Activated CD4-positive, alpha-beta T cell treated with anti-CD3 and anti-CD28 coated beads, Interleukin-10, Interleukin-2, amounts not matched to agents 100 ng/mL and 50 ng/mL, durations not matched to agents 16 hours and 8 hours (primary cell): ENCODE measurements at regions not wholly inside any gene's neighbourhood (a gene's known extent, or its start where the extent isn't known, plus 50 kb on each side); places are given as distances from the start of the nearest gene placed in this dataset.

Experiments used
- DNase-seq: peaks from one replicate; pipeline ENCODE4 v3.0.0-alpha.2; 2020

DNA sequence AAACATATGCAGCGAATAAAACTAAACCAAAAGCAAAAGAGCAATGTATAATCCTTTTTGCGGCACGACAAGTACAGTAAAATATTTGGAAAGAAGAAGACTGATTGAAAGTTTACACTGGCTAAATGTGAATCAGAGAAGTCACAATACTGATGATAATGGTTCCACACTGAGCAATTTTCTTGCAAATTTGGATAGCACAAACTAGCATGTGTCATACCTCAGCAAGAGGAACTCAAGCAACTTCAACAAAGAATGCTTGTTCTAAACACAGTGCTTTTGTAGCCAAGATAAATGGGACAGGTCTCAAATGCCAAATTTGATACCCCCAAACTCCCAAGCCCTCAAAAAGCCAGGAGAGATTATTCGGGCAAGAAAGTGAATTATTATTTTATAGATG is 839.1 kb downstream of the GALC start:
- no peak for DNase-seq

DNA sequence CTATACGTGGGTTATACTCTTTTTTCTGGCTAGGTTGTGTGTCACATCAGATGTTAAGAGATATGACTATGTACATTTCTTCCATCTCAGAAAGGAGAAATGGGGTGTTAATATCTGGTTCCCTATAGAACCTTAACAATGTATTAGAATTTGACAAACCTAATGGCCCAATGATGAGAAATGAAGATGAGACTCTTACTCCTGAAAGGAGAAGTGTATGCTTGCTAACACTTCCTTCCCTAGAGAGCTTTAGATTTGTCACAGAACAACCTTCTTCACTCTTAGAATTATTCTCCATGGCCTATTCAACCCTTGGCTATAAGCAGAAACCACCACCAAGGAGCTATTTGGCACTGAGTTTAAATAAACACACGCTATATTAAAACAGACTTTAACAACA is 839.6 kb downstream of the GALC start:
- DNase-seq: no peak

- DNase-seq: no peak
Observed at GRCh38 chr14:87152693-87153092, 840.3 kb downstream of the GALC start.

GRCh38 chr14:87149583-87150354 is 843.2 kb downstream of the GALC start:
- no peak for DNase-seq

DNA sequence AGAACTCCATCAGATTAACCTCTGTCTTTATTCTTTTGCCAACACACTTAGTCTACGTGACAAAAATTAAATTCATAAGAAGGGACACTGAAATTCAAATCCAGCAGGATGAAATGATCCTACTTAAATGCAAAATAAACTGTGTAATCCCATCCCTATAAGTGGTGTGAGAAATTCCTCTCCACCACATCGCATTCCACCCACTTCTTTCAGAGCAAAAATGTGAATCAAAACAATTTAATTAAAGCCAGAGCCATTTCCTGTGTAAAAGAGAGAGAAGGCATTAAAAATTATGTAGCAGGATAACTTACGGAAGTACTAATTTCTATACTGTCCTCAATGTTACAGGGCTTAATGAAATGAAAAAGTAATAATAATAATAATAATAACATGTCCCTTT is 844.3 kb downstream of the GALC start:
- no peak for DNase-seq

DNA sequence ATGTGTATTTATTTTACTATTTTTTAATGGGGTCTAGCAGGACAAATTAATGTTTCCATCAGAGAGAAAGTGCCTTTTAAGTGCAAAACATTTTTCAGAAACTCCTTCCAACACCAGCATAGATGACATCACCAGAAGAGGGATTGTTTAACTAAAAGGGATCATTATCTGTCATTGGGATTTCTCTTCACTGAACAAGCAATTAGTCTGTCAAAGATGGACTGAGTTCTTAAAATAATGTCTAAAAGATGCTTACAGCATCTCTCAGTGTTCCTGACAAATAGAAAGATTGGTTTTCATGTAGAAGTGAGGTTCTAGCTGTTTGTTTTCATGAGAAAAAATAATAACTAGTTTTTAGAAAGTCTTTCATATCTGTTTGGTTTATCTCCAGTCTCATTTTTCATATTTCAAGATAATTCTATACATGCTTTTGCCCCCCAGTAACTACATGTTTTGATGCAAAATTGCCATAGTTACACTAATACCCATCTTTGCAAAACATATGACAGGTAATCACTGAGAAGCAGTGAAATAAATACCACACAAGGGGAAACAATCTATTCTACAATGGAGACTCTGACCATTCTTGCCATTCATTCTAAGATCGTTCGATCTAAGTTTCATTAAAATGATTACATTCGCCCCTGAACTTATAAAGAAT is 850.3 kb downstream of the GALC start:
- no peak for DNase-seq

- DNase-seq: no peak
Observed at GRCh38 chr14:87141801-87142200, 851.2 kb downstream of the GALC start.

- DNase-seq: no peak
Observed at GRCh38 chr14:87139299-87139698, 853.7 kb downstream of the GALC start.

DNA sequence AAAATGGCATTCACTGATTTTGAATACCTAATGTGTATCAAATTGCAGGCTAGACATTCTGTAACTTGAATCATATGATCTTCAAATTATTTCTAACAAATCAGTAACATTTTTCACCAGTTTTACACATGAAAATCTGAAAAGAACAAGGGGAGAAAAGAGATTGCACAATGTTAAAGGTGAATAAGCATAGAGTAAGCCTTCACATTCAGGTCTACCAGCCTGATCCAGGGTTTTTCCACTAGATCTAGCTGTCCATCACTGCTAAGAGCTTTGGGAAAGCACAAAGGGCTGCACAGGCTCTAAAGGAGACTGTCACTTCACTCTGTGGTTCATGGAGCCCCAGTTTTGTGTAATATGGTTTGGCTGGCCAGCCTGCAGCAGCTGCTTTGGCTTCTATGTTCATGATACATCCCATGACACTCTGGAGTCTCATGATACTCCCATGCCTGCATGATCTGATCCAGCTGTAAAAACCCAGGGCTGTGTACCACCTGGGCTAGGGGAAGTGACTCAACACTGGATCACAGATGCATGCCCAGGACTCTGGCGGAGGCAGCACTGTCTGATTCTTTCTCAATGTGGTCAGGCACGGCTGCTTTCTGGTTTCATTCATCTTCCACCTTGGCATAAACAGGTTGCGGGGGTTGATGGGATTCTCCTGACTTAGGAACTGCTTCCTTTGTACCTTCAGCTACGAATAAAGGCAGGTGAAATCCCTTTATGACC is 859.7 kb downstream of the GALC start:
- no peak for DNase-seq

DNA sequence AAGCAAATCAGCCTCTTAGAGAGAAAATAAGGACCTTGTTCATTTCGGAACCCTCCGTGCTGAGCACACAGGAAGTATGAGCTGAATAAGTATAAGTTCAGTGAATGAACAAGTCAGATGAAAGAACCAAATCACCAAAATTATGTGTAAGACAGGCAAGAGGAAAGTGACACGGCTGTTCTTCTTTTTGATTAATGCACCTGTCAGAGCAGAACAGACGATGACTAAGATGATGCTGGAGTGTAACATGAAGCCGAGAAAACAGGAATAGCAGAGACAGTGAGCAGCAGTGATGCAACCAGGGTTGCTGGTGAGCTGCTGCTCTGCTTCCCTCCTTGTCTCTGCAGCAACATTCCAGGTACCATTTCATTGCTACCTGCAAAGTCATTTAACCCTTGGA is 861.1 kb downstream of the GALC start:
- no peak for DNase-seq

DNA sequence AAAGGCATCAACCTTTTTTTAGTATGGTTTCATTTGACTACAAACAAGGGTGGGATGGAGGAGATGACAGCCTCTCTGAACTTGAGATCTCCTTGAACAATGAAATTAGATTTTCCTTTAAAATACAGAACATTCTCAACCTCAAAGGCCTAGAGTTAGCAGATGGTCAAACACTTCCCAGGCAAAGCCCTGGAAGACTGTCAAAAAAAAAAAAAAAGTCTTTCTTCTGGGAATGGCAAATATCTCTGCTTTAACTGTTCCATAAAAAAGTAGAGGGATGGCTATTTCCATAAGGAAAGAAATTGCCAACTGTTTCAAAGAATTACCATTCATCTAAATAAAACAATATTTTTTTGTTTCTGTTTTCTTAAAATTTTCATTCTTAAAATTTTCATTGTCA is 870.8 kb downstream of the GALC start:
- DNase-seq: no peak

GRCh38 chr14:87121716-87122115 is 871.3 kb downstream of the GALC start:
- no peak for DNase-seq

GRCh38 chr14:87115234-87115633 is 877.7 kb downstream of the GALC start:
- no peak for DNase-seq

DNA sequence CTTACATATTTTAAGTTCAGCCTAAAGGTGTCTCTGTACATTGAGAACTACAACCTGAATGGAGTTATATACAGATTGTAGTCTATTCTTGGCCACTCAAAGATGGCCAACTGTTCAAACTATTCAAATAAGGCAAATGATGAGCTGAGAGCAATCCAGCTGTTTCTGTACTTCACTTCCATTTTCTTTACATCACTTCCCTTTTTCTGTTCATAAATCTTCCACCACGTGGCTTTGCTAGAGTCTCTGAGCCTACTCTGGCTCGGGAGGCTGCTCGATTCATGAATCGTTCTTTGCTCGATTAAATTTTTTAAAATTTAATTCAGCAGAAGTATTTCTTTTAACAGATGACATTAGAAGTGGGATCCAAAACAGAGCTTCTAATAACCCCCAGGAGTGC is 879.7 kb downstream of the GALC start:
- no peak for DNase-seq

- DNase-seq: no peak
Observed at GRCh38 chr14:87111741-87112140, 881.2 kb downstream of the GALC start.

- DNase-seq: no peak
Observed at GRCh38 chr14:87111126-87111525, 881.9 kb downstream of the GALC start.

GRCh38 chr14:87109271-87109670 is 883.7 kb downstream of the GALC start:
- DNase-seq: no peak

- no peak for DNase-seq
Observed at GRCh38 chr14:87108726-87109125, 884.3 kb downstream of the GALC start.

- no peak for DNase-seq
Observed at GRCh38 chr14:87102811-87103378, 890.1 kb downstream of the GALC start.

GRCh38 chr14:87097015-87097414 is 896.0 kb downstream of the GALC start:
- DNase-seq: no peak

GRCh38 chr14:87094913-87095312 is 898.1 kb downstream of the GALC start:
- no peak for DNase-seq

- no peak for DNase-seq
Observed at GRCh38 chr14:87088588-87088987, 904.4 kb downstream of the GALC start.

DNA sequence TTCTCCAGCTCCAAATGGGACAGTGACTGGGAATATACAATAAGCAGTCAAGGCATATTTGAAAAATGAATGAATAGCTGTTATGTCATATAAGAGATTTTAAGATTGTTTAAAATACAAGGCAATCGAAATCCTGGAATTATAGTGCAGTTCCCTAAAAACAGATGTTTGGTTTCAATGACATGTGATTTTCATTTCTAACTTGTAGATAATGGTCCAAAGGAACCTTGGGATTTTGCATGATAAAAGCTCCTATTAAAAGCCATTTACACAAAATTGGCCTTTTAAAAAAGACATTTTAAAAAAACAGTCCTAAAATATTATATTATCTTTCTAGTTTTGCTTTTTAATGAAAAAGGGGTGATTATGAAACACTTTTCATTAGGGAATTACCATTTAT is 905.1 kb downstream of the GALC start:
- DNase-seq: no peak

DNA sequence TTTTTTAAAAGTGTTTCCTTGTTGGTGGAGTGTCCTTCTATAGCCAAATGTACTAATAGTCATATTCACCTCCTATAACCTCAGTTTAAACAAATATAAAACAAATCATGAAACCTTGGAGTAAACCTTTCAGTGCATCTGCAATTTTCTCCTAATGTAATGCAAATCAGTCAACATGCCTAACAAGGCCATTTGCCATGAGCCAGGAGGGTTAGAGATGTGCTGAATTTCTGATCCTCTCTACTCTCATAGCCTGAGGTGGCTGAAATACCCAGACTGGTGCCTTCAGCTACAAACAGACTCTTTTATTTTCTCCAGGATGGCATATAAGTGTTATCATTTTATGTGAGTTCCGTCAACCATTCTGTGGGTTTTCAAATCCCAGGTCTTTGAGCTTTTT is 908.1 kb downstream of the GALC start:
- DNase-seq: no peak
